DMS53 treated with DMSO at 0.1 percent for 48 hours (cell line): ENCODE measurements at regions not wholly inside any gene's neighbourhood (a gene's known extent, or its start where the extent isn't known, plus 50 kb on each side); places are given as distances from the start of the nearest gene placed in this dataset.
"Not testable (repeated sequence)": the region's sequence is repeated elsewhere in the genome, so short reads cannot be mapped to it uniquely, and the experiment has no call there.

Experiments used
- DNase-seq: peaks from one replicate; lab custom pipeline; 2025; ENCODE audit not compliant: unreplicated experiment; lab: John Stamatoyannopoulos, UW

GRCh38 chr1:14334336-14335176 lies 263.9 kb upstream of the KAZN start:
- DNase-seq = no peak

DNA sequence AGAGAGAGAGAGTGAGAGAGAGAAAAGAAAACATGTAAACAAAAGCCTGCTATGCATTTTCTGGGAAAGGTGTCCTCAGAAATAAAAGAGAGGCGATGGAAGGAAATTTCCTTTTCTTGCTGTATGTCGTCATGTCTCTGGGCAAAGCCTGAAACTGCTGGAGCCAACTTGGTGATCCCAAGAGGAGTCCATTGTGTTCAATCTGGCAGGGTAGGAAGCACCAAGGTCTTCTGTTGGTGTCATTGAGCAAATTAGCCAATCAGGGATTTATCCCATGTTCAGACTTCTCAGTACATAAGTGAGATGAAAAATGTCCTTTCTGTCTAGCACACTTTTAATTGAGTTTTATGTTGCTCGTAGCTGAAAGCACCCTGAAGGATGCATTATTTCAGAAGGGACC lies 260.0 kb upstream of the KAZN start:
- no peak for DNase-seq

- DNase-seq = no peak
These were observed 259.2 kb upstream of the KAZN start for GRCh38 chr1:14339288-14339687.

DNA sequence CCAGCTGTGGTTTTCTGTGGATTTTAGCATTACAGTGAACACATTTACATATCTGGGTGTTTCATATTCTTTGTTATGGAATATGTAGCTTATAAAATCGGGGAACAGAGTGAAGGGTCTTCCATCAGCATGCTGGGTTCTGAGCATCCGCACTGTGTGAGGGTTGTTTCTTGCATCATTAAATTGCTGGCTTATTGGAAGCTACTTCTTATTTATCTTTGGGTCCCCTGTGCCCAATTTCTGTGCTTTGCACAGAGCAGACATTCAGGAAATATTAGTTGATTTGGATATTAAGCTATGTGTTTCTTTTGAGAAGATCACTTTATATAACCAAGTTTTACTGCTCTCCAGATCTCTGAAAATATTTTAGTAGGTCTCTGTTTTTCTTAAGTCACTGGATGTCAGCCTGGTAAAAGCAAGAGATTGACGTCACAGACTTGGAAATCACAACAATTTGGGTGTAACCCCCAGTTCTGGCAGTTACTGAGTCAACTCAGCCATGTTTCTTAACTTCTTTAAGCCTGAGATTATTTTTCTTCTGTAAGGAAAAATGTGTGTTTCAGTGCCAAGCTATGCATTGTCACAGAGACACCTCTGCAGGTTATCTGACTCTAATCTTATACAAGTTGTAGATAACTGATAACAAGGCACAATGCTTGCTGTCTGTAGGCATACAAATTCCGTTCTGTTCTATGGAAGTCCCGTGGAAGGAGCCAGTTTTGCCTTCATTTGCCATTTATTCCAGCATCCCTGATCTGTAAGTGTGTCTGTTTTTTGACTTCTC lies 258.3 kb upstream of the KAZN start:
- no peak for DNase-seq

DNA sequence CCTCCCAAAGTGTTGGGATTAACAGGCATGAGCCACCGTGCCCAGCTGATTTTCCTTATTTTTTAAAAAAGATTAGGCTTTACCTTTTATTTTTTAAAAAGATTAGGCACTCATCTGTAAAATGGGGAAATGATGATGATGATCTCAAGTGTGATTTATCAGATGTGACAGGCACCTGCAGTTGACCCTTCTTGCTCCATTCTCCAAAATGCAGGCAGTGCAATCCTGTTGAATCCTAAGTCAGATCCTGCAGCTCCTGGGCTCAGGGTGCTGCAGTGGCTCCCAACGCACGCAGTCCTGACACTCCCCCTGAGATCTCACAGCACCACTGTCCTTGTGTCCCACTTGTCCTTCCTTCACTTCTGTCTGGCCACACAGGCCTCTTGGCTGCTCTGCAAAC lies 257.3 kb upstream of the KAZN start:
- no peak for DNase-seq

- no peak for DNase-seq
These were observed 252.4 kb upstream of the KAZN start for GRCh38 chr1:14345946-14346550.

- DNase-seq = no peak
These were observed 251.3 kb upstream of the KAZN start for GRCh38 chr1:14347186-14347585.

GRCh38 chr1:14347776-14348175 lies 250.7 kb upstream of the KAZN start:
- no peak for DNase-seq

DNA sequence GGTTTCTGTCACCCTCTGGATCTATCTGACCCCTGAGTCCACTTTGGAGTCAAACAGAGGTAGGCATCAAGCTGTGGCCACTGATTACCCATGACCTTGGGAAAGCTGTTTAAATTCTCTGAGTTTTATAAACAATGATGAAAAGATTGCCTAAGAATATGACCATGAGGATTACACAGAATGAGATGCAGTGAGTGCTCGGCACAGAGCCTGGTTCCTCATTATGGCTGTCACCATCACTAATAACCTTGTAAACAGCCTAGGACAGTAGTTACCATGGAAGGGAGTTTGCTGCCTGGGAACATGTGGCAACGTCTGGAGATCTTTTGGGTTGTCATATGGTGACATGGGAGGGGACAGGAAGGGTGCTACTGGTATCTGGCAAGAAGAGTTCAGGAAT lies 248.3 kb upstream of the KAZN start:
- no peak for DNase-seq

DNA sequence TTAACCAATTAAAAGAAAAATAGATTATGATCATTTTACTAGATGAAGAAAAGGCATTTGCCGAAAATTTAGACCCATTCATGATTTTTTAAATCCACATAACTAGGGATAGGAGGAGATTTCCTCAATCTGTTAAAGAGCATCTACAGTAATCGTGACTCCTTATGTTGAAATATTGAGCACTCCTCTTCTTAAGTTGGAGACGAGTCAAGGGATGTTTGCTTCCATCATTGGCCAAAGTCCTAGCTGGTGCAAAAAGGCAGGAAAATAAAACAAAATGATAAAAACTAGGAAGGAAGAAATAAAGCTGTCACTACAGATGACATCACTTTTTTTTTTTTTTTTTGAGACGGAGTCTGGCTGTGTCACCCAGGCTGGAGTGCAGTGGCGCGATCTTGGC lies 245.6 kb upstream of the KAZN start:
- DNase-seq = no peak

DNA sequence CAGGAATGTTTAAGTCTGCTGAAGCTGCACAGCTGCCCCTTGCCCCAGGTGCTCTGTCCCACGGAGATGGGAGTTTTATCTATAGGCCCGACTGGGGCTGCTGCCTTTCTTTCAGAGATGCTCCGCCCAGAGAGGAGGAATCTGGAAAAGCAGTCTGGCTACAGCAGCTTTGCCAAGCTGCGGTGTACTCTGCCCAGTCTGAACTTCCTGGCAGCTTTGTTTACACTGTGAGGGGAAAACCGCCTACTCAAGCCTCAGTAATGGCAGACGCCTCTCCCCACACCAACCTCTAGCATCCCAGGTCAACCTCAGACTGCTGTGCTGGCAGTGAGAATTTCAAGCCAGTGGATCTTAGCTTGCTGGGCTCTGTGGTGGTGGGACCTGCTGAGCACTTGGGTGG lies 237.5 kb upstream of the KAZN start:
- not testable (repeated sequence) for DNase-seq

GRCh38 chr1:14362331-14362730 lies 236.2 kb upstream of the KAZN start:
- no peak for DNase-seq

DNA sequence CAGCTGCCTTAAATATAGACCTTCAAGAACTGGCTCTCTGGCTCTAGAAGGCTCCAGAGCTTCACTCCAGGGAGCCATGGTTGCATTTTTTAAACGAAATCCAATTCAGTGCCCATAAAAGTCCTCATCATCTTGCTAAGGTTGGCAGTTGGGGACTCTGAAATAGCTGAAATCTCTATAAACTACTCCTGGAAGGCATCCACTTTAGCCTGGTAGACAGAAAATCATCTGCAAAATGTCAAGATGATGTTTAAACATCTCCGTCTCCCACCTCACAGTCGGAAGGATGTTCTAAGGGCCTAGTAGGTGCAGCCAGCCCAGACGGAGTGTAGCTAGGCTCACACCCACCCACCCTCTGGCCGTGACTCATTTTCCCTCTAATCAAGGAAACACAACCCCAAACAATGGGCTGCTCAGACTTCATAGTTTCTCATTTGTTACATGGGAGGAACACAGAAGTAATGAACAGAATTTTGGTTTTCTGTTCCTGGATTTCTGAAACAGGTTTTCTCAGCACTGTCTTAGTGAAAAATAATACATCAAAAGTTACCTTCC lies 235.4 kb upstream of the KAZN start:
- no peak for DNase-seq

- no peak for DNase-seq
These were observed 234.6 kb upstream of the KAZN start for GRCh38 chr1:14363707-14364413.

- no peak for DNase-seq
These were observed 233.0 kb upstream of the KAZN start for GRCh38 chr1:14365301-14365988.

GRCh38 chr1:14366091-14367018 lies 232.1 kb upstream of the KAZN start:
- DNase-seq = no peak

- no peak for DNase-seq
These were observed 231.0 kb upstream of the KAZN start for GRCh38 chr1:14367451-14367850.

GRCh38 chr1:14369526-14370213 lies 228.8 kb upstream of the KAZN start:
- no peak for DNase-seq
